Stimulated activated CD8-positive, alpha-beta memory T cell treated with anti-CD3 and anti-CD28 coated beads, Interleukin-7, amount 100 ng/mL, for 24 hours (primary cell): ENCODE measurements at regions not wholly inside any gene's neighbourhood (a gene's known extent, or its start where the extent isn't known, plus 50 kb on each side); places are given as distances from the start of the nearest gene placed in this dataset.

Experiments used
- DNase-seq: peaks from one replicate; pipeline ENCODE4 v3.0.0-alpha.2; 2020; ENCODE audit warnings: low read depth

DNA sequence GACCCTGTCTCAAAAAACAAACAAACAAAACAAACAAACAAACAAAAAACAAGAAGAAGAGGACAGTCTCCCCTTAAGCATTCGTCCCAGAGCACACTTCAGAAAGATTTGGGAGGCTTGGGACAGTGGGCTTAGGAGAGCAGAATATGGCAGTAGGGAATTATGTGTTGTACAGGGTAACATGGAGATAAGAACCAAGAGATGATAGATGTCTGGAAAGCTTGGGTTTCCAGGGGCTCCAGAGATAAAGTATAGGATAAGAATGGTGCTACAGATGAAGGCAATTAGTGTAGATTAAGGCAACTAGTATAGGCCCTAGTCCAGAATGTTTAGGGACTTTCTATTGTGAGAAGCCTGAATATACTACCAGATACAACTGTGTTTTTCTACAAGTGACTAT lies 934.9 kb upstream of the AUTS2 start:
- no peak for DNase-seq

DNA sequence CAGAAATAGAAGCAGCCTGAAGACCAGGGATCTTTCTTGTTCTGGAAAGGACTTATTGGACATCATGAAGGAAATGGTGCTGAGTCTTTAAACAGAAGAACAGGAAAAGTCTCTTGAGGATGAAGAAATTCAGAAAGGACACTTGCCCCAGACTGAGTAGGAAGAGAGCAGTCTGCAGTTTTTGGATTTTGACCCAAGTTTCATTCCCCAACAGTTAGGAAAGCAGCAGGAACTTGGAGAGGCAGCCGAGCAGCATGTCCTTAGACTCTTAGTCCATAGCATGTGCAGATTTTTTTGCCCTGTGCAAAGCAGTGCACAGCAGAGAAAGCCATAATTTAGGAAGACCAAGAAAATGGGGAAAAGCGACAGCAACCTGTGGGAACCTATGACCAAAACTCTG lies 927.2 kb upstream of the AUTS2 start:
- DNase-seq, result no peak

DNA sequence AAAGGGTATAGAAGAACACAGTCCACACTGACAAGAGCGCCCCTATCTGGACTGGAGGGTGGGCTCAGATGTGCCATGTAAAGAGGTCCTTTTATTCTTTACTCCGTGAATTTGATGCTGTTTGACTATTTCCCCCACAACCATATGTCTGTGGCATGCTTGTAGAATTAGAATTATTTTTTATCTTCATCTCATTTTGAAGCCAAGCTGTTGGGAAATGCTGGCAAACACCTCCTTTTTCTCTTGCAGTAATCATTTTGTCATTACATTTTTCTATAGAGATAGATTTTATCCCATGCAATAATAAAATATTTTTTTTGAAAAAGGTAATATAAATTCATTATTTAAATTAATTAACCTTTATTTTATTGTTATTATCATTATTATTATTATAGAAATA lies 926.6 kb upstream of the AUTS2 start:
- no peak for DNase-seq

DNA sequence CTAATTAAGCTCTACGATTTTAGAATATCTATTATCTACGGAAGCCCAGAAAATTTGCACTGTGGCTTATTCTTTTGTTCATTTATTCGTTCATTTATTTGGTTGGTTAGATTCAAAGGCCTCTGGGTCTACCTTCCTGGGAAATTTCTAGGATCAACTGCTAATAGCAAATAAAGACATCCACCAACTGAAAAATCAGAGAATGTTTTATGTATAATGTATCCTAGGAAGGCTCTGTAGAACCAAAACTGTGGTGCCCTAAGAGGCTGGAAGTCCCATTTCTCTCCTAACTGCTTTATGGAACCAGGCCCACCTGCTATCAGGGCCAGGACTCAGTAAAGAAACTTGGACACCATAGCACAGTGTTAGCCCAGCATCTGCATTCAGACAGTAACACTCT lies 923.4 kb upstream of the AUTS2 start:
- DNase-seq, result no peak

DNA sequence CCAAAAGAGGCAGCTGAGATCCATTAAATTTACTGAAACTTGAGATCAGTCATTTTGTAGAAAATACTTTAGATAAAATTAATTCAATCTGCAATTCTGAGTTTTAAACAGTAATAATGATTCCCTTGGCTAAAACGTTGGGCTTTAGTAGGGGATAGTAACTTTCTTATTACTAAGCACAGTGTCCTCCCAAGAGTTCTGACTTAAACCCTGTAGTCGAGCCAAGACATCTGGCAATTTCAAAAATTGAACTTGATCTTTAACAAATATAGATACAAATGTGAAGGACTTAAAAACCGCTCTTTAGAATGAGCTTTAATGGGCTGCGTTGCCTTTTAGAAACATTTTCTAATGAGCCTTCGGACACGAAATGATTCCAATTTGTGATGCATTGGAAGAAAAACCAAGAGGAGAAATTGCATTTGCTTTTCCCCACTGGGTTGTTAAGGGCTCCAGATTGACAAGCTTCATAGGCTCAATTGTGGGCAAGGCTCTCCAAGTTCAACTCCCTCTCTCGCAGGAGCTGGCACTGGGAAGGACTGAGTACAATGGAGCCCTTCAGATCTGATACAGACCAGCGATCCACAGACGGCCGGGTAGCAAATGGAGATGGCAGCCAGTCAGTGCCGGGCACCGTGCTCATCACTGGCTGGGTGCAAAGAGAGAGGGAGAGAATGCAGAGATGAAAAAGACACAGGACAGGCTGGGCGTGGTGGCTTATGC lies 921.3 kb upstream of the AUTS2 start:
- DNase-seq, result no peak

DNA sequence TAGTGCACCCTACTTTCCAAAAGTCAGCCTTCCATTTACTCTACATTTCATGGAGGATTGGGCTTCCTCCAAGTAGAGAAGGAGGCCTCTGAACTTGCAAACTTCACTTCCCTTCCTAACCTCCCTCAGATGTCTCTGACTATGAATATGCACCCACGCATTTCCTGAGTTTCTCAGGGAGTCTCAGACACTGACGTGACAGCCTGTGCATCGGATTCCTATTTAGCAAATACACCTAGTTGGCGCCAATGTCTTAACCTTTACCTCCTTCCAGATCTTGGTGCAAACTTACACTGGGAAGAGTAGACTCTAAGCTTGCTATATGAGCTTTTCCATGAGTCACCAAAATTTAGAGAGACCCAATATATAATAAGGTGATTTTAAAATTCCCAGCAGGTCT lies 920.1 kb upstream of the AUTS2 start:
- no peak for DNase-seq

DNA sequence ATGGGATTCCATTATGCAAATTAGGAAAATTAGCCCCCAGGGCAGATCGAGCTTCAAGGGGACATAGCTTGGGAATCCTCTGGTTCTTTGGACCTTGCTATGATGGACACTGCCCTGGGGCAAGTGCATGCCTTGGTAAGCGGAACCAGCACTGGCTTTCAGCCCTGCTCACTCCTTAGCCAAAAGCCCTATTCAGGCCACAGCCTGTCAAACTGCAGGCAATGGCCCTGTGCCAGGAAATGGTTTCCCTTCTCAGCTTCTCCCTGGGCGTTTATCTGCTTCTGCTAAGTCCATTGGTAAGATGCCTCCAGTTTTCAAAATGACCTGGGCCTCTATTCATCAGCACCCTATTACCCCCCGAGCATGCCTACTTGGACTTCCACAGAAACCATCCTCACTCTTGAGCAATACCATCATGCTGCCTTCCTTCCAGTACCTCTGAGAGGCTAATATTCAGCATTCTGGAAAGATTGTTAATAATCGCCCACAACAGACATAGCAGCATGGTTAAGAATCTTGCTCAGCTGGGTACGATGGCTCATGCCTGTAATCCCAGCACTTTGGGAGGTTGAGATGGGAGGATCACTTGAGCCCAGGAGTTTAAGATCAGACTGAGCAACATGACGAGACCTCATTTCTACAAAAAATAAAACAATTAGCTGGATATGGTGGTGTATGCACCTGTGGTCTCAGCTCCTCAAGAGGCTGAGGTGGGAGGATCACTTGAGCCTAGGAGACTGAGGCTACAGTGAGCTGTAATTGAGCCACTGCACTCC lies 918.6 kb upstream of the AUTS2 start:
- DNase-seq, result no peak

DNA sequence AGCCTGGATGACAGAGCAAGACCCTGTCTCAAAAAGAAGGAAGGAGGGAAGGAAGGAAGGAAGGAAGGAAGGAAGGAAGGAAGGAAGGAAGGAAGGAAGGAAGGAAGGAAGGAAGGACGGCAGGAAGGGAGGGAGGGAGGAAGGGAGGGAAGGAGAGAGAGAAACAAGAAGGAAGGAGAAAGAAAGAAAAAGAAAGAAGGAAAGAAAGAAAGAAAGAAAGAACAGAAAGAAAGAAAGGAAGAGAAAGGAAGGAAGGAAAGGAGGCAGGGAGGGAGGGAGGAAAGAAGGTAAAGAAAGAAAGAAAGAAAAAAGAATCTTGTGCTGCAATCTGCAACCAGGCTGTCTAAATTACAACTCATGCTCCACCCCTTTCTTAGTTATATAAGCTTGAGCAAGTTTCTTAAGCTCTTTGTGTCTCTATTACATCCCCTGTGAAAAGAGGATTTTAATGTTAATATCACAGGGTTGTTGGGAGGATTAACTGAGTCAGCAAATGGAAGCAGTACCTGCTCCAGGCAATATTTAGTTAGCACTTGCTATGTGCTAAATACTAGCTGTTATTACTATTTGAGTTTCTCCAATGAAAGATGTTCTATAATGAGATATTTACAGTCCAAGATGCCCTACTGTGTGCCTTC lies 917.9 kb upstream of the AUTS2 start:
- no peak for DNase-seq

DNA sequence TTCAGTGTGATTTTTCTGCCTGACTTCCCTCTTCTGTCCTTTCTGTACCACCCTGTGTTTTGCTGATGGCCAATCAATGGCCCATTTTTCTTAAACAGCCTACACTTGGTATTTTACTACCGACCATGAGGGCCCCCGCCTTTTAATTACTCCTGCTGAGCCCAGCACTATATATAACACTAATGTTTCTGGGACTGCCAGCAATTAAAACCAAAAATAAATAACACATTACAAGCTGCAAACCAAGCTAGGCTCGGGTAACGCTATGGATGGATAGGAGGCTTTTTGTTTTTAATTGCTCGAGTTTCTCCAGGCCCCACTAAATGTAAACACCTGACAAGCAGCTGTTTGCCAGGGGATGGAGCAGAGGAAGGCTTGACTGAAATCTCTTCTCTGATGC lies 915.4 kb upstream of the AUTS2 start:
- DNase-seq, result no peak

DNA sequence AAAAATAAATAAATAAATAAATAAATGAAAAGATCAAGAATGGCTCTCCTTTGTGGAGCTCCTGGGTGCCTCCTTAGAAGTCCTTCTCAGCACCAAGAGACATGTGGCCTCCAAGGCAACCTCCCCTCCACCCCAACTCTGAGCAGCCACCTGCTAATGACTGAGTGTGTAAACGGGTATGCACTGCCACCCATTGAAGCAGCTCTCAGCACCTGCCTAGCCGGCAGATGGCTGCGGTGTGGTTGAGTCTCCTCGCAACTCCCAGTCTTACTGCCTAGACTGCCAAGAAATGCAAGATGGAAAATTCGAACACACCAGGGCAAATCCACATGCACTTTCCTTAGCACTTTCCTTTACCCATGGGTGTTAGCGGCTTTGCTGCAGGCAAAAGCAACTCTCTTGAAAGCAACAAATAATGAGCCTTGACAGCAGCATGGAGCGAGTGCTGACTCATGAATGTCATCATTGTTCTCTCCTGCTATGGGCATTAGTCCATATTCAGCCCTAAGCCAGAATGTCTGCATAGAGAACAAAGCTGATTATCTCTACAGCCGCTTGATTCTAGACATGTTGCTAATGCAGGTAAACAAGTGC lies 913.9 kb upstream of the AUTS2 start:
- no peak for DNase-seq

DNA sequence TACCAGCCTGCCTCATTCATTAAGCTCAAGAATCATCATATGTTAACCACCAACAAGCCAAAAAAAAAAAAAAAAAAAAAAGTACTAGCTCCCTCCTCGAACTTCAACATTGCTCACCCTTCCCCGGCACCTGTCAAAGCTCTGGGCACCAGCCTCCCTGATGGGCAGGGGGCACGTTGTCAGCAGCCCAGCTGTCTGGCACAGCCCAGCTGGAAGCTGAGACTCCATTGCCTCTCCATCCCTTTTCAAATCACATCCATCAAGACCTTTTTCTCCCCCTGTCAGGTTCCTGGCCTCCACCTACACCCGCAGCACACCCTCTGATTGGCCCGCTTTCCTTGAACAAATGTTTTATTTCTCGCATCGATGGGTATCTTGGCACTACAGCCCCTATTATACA lies 913.3 kb upstream of the AUTS2 start:
- no peak for DNase-seq

DNA sequence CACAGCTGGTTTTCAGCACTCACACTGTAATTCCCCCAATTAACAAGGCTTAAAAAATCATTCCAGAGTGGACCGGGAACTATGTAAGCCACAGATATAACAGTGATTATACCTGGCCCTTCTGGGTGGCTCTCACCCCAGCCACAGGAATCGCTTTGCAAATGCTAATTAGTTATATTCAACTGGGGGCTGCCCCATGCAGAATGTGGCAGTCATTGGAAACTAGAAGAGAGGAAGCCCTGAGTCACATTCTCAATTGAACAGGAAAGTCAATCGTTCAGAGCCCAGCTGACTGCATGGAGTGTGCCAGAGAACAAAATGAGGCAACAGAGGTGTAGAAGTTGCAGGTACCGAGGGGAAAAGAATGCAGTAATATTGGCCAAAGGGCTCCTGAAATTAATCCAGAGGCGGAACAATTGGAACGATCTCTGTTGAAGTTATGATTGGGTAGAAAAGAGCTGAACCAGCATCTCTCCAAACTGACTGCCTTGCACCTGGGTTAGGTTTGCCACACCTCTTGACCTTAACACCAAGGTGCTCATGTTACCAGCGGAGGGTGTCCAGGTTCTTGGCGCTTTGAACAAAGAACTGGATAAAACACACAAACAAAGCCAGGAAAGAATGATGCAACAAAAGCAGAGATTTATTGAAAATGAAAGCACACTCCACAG lies 909.7 kb upstream of the AUTS2 start:
- DNase-seq, result no peak

DNA sequence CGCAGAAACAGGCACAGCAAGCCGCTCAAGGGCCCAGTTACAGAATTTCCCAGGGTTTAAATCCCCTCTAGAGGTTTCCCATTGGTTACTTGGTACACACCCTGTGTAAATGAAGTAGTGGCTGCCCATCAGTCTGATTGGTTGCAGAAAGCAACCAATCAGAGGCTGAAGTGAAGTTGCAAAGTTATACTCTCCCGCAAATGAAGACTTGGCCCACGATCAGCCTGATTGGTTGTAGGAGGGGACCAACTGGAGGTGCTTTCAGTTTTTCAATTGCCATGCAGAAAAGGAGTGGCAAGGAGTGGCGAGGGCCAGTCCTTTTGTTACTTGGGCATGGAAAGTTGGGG lies 909.2 kb upstream of the AUTS2 start:
- no peak for DNase-seq

DNA sequence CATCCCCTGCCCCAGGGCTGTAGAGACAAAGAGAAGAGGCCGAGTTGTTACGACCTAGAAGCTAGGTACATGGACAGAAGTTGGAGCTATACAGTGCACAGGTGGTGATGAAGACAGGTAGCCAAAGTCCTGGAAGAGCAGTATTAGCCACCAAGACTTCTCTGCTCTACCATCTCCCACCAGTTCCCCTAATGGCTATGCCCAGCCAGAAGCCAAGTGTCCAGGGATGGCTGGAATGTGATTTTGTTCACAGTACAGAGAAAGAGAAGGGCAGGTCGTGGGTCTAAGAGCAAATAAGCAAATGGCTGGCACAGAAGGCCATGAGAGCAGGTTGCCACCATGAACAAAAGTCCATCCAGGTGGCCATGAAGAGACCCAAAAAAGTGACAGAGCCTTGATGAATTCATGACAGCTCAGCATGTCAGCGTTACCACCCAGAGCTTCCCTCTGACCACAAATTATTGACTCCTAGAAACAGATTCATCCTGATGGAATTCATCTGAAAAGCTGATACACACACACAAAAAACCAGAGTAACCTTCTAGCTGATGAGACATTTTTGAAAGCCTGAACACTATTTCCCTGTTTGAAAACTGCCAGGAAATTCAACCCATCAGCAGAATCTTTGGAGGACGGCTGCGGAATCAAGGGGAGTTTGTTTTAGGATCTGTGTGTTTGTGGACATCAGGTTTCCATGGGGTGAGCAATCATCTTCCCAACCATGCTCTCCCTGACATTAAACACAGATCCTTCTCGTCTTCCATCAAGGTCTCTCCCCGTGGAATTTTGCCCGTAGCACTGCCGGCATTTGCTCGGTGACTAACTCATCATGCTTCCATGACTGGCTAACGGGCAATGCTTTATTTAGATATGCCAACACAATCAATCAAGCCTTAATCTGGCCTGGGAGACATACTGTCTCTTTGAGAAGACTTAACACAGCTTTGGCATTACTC lies 906.7 kb upstream of the AUTS2 start:
- DNase-seq, result no peak

DNA sequence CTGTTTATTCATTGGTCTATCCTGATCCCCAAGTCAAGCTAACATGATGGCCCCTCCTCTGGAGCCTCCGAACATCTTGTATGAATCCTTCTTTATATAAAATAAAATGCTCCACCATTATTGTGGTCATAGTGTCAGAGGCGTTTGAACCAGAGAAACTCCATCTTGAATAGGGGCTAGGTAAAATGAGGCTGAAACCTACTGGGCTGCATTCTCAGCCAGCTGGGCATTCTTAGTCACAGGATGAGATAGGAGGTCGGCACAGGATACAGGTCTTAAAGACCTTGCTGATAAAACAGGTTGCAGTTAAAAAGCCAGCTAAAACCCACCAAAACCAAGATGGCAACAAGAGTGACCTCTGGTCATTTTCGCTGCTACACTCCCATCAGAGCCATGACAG lies 905.8 kb upstream of the AUTS2 start:
- DNase-seq, result no peak

DNA sequence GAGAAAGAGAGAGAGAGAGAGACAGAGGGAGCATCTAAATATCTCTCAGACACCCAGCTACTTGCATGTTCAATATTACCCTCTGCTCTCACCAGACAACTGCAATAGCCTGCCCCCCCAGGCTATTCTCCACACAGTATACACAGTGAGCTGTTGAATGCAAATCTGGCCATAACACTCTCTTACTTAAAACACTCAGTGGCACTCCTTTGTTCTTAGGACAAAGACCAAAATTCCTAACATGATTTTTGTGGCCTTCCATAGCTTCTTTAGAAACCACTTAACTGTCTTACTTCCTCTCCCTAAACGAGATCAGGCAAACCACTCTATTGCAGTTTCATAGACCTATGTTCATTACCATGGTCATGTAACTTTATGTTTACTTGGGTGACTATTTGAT lies 903.6 kb upstream of the AUTS2 start:
- no peak for DNase-seq

DNA sequence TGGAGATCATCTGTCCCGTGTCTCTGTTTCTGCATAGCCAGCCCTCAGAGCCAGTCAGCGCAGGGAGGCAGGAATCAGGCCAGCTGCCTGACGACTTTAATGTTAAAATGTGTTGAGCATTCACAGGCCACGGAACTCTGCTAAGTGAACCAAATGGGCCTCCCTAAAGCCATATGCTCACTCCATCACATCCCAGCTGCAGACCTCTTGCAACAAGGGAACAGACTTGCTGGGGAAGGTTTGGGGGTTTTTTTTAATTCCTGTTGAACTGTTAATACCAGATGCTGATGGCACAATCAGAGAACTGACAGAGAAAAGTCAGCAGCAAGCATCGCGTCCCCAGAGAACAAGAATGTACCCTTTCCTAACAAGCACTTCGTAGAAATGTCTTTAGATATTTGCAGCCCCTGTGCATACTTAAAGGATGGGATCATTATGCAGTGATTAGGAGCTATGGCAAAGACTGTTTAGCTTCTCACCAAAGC lies 900.4 kb upstream of the AUTS2 start:
- DNase-seq, result no peak

DNA sequence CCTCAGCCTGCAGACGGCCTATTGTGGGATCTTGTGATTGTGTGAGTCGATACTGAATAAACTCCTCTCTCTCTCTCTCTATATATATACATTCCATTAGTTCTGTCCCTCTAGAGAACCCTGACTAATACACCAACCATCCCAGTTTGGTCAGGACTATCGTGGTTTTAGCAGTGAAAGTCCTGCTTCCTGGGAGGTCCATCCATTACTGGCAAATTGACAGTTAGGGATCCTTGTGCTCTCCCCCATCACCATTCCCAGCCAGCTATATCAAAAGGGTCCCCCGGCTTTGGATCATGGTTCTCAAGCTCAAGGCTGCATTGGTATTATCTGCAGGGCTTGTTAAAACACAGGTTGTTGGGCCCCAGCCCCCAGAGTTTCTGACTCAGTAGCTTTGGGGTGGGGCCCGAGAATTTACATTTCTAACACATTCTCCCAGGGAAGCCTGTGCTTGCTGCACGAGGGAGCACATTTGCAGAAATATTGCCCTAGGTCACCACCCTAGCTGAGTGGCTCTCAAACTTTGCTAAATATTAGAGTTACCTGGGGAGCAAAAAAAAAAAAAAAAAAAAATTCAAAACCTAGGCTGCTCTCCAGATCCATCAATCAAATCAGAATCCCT lies 899.1 kb upstream of the AUTS2 start:
- DNase-seq, result no peak

DNA sequence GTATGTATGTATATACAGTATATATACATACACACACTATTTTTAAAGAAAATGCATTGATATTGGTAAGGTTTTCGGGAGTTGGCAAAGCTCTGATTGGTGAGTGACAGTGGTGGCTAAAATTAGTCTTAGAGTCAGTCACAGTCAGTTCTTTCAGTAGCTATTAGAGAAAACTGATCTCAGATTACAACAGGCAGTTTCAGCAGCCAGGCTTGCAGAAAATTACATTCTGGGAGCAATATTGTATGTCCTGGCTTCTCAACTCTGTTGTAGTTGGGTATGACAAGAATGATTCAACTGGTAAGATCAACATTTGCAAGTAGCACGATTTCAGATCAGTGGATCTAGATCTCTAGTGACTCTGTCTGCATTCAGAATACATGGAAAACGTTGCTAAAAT lies 897.9 kb upstream of the AUTS2 start:
- DNase-seq, result no peak

DNA sequence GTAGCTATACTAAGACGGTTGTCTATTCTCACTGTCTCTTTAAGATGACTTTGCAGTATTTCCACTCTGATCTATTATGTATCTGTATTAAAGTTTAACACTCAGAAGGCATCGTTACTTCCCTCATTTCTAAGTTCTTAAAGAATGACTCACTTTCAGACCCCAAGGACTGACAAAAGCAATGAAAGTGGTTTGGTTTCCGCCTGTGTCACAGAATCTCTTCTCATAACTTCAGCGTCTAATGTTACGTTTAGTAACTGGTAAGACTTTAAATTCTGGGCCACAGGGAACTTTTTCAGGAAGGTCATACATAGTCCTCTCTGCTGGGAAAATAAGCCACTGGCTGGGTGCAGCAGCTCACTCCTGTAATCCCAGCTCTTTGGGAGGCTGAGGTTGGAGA lies 892.0 kb upstream of the AUTS2 start:
- DNase-seq, result no peak

DNA sequence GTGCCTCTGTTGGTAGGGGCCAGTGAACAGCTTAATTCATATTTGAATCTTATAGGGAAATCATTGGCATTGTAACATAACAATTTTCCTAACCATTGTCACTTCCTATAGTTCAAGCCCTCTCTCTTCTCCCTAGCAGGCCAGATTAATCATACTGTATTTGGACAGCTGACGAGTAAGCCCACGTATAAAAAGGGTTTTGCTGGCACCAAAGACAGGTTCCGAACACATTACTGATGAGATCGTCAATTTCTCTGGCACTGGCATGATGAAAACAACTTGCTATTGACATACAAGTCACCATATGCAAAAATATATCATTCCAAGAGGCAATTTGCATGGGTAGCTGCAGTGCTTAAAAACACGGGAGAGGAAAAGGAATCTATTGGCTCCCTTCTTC lies 891.1 kb upstream of the AUTS2 start:
- DNase-seq, result no peak
